Stomach (tissue), 4 donors: ENCODE measurements at regions not wholly inside any gene's neighbourhood (a gene's known extent, or its start where the extent isn't known, plus 50 kb on each side); places are given as distances from the start of the nearest gene placed in this dataset.

ENCODE experiments used
- POLR2A ChIP-seq, 4 donors: fragments of 450-650 bp; IDR thresholded peaks; one replicate each; pipeline ENCODE4 v1.6.1; 2016; ENCODE audit warnings: antibody characterized with exemption in 4 of 4, control low read depth in 2 of 4, mild to moderate bottlenecking in 1 of 4, moderate library complexity in 1 of 4
- POLR2AphosphoS5 ChIP-seq, 3 donors: sonication (generic); formaldehyde crosslinking; IDR thresholded peaks; one replicate each; pipeline ENCODE4 v1.6.1; 2016; ENCODE audit warnings: antibody characterized with exemption in 3 of 3
- TF ChIP-seq, protein P1 (sequence below), 7 experiments: fragments of 450-650 bp in 4 of 7; fragments of 200-600 bp in 3 of 7; sonication (generic) in 3 of 7; IDR thresholded peaks; one replicate each; pipeline ENCODE4 v1.5.1; 2016 to 2019; ENCODE audit warnings: antibody characterized with exemption in 7 of 7, control low read depth in 2 of 7, mild to moderate bottlenecking in 1 of 7

DNA sequence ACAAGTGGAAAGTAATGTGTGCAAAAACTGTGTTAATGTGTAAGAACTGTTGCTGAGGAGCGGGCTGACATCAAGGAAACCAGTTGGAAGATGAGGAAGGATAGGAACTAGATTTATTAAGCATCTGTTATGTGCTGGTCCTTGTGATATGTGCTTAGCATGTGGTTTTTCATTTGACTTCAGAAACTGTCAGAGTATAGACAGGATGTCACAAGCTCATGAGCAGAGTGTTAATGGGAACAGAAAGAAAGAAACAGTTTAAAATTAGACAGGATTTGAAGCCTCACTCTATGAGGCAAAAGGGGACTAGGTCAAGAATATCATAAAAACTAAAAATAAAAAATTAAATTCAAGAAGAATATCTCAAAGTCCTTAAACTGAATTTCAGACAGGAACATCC lies 270.6 kb upstream of the DPPA4 start:
- TF ChIP-seq, protein P1, sequence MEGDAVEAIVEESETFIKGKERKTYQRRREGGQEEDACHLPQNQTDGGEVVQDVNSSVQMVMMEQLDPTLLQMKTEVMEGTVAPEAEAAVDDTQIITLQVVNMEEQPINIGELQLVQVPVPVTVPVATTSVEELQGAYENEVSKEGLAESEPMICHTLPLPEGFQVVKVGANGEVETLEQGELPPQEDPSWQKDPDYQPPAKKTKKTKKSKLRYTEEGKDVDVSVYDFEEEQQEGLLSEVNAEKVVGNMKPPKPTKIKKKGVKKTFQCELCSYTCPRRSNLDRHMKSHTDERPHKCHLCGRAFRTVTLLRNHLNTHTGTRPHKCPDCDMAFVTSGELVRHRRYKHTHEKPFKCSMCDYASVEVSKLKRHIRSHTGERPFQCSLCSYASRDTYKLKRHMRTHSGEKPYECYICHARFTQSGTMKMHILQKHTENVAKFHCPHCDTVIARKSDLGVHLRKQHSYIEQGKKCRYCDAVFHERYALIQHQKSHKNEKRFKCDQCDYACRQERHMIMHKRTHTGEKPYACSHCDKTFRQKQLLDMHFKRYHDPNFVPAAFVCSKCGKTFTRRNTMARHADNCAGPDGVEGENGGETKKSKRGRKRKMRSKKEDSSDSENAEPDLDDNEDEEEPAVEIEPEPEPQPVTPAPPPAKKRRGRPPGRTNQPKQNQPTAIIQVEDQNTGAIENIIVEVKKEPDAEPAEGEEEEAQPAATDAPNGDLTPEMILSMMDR (IDR thresholded peaks at IDR 0.05), result no peak
- TF ChIP-seq POLR2A (IDR thresholded peaks at IDR 0.05) (no peak), POLR2AphosphoS5 (IDR thresholded peaks at IDR 0.05) (no peak)
